NCI-H1092 treated with DMSO at 0.1 percent for 48 hours (cell line): ENCODE measurements at regions not wholly inside any gene's neighbourhood (a gene's known extent, or its start where the extent isn't known, plus 50 kb on each side); places are given as distances from the start of the nearest gene placed in this dataset.

Experiments
- DNase-seq: peaks from one replicate; lab custom pipeline; 2025; lab: John Stamatoyannopoulos, UW

- DNase-seq, result no peak
Observed at GRCh38 chr6:146865756-146866379, 267.1 kb downstream of the ADGB start.

GRCh38 chr6:146866731-146867414 is 268.1 kb downstream of the ADGB start:
- DNase-seq, result no peak

GRCh38 chr6:146868671-146869209 is 270.0 kb downstream of the ADGB start:
- no peak for DNase-seq

DNA sequence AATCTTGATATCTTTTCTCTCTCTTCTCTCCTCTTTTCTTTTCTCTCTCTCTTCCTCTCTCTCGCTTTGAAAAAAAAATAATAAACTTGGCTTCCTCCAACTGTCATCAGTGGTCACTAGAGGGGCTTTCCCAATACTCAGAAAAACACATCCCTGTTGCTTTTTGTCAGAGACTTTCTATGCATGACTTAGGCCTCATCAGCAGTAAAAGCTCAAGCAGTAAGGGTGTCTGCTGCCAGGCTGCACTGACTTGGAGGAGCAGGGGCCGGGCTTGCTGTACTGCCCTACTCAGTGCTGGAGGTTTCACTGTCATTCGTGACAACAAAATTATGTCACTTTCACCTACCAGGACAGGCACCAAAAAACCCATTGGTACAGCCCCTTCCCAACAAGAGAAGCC is 272.0 kb downstream of the ADGB start:
- no peak for DNase-seq

DNA sequence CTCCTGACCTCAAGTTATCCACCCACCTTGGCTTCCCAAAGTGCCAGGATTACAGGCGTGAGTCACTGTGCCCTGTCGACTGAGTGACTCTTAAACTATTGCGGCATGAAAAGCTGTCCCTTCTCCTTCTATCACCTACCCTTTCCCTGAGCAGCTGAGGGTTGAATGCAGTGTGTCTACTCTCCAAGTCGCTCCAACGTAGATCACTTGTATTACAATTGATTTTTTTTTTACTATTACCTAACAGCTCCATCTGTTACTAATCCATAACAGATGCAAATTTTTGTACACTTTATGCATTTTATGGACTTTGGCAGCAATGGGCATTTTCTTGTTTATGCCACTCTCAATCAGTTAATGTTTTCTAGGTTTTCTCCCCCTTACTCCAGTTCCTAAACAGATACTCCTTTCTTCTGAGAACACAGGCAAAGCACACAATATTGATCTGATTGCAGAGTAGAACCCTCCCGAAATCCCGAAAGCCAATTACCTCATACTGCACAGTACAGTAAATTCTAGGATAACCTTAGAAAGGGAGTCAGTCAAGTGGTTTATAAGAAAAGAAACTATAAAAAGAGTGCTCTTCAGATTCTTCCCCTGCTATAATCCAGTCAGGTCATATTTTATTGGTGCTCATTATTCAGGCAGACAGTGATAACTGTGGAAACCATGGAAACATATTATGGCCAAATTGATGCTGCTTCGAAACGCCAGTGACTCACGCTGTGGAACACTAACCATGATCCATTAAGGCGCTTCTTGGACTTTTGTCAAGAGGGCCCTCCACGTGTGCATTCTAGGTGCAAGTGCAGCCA is 273.0 kb downstream of the ADGB start:
- DNase-seq, result peak; percentile 83

- no peak for DNase-seq
Observed at GRCh38 chr6:146872426-146872785, 273.6 kb downstream of the ADGB start.

DNA sequence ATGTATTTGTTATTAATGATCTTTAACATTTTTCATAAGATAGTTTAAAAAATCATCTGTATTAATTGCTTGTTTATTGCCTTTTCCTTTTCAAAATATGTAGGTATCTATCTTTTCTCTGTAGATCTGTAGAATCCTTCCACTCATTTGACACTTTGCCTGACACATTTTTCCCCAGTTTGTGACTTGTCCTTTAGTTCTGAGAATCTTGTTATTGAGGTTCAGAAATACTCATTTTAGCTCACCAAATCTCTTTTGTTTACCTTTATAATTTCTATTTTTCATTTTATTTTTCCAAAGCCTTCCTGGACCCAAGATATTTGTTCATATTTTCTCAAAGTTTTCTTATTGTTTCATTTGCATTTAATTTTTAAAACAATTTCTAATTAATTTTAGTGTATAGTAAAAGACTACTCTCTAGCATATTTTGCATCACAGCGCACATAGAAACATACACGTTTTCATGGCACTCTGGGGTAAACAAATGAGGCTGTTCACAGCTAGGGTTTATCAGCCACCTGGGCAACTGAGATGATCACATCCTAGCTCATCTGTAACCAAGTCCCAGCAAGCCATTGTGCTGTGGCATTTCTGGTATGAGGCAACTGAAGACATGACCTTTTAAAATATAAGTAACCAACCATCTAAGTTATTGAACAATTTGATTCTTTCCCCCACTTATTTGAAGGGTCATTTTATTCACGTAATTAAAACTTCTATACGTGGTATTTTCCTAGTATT is 275.7 kb downstream of the ADGB start:
- no peak for DNase-seq

GRCh38 chr6:146875927-146876270 is 277.1 kb downstream of the ADGB start:
- DNase-seq, result no peak

- no peak for DNase-seq
Observed at GRCh38 chr6:146876271-146877151, 277.7 kb downstream of the ADGB start.

DNA sequence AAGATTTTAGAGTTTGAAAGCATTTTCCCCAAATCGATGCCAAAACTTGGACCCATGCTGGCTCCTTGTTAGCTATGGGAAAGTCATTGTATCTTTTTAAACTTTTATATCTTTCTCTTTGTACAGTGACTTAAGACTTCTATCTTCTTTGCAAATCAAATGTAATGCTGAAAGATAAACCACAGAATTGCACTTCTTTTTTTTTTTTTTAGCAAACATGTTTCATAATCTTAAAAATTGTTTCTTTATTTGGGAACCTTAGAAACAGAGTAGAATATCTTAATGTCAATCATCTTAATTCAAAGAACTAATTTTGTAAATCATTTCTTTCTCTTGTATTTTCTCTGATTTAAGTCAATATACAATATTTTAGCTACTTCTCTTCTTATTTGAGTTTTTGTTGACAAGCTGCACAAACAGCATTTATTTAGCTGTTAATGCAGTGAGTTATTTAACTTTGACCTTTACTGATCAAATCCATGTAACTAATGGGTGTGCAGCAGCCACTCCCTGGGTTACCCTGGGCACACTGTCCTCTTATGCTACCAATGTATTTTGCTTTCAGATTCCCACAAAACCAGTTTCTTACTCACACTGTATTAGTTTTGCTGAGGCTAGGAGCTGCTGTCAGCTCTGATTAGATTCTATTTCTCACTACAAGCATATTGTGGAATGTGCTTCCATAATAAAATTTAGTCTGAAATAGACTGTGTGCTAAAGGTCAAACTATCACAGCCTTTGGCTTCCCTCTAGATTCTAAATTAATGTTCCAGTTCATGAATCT is 279.6 kb downstream of the ADGB start:
- no peak for DNase-seq

DNA sequence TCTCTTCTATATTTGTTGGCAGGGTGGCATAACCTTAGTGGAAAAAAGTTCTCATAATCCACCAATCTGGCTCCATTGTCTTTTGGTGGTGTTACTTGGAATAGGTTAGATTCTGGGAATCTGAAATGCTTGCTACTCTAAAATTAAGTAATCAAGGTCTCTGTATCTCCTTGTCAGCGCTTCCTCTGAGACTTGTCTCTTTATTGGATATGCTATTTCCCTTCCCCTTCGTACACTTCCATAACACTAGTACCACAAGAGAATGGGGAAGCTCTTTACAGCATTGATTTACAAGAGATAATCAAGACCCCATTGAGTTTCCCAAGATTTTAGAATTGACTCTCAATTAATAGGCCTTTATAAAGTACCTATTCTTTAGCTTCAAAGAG is 280.2 kb downstream of the ADGB start:
- no peak for DNase-seq

DNA sequence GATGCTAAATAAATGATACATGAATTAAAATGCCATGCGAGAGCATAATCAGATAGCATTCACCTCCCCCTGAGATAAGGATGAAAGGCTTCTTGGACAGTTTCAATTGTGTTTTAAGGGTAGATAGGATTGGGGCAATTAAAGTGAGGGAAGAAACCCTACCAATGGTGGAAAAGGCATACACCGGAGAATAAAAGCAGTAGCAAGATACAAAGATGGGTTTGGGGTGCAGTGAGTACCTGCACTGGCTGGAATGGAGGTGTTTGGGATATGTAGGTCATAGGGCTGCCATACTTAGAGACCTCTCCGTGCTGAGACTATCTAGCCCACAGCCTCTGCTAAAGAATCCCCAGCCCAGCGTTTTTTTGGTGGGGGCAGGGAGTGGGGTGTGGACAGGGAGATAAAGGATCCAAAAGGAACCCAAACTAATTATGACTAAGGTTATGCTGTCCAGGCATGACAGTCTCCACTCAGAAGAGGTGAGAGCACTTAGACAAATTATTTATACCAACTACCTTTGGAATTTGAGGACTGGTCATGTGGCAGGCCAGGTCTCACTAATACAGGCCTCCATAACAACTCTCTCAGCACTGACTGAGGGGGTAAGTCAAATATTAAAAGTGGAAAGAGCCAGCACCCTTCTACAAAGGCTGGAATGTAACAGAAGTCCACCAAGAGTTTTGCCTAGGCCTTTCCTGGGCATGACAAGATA is 280.8 kb downstream of the ADGB start:
- no peak for DNase-seq

DNA sequence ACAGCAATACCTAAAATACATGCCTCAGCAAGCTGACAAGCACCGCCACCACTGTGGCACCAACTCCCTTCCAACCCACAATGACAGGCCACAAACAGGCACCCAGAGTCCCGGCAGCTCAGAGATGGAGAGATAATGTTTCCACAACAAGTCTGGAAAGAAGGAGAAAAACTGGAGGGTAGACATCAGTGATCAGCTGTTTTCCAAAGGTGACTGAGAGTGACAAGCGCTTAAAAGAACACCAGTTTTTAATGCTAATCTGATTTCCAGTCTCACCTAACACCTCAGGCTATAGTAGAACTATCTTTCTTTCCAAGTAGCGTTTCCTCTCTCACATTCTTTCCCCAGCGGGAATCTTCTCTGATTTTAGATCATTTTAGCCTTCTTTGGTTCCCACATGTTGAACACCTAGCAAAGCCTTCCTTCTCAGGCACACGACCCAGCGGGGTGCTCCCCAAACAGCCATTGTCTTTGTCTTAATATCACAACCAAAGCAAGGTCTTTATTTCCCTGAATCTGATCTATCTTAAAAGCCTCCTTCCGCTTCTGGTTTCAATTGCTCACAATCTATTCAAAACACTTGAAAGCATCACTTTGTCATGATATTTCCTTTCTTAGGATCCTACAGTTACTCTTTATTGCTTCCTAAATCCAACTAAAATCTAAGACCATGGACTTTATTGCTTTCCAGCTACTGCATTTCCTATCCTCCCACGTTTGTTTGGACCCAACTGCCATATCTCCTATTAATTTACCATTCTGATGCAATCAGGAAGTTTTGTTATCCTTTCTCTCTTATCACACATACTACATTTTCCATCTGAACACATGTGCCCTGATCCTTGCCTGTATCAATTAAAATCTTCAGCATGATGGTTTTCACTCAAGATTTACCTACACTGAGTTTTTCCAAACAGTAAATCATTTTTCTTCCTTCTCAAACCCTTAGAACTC is 282.7 kb downstream of the ADGB start:
- DNase-seq, result no peak

DNA sequence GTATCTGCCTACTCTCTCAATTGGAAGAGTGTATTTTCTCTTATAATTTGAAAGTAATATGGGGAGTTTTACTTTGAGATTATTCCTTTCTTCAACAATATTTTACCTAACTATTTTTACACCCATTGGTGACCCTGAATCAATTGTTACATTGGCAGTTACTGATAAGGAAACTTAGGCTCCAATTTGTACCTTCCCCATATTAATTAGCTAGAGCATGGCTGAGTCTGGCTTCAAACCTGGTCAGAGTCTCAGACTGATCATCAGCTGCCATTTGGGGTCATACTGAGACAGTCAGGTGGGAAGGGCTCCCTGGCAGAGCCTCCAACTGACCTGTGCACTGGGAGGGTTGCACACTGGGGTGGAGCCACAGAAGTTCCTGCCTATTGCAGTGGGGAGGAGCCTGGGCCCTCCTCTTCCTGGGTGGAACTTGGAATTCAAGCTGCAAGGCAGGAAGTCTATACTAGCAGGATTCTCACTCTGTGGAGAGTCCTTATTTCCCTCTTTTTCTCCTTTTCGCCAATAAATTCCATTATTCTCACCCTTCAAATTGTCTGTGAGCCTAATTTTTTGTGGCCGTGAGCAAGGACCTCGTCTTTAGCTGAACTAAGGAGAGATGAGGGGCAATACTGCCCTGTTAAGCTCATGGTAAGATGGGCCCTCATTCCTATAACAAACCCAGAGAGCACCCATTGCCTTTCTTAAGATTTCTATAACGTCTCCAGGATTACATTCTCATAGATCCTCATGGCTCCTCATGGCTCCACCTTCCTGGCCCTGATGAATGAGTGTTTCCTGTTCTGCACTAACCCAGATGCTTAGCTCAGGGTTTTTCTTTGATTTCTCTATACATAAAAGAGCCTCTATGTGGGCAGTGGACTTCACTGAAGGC is 285.1 kb downstream of the ADGB start:
- DNase-seq, result no peak

GRCh38 chr6:146884728-146885127 is 286.0 kb downstream of the ADGB start:
- no peak for DNase-seq

GRCh38 chr6:146885708-146886457 is 287.1 kb downstream of the ADGB start:
- no peak for DNase-seq
